ENCODE measurements at regions not wholly inside any gene's neighbourhood (a gene's known extent, or its start where the extent isn't known, plus 50 kb on each side); places are given as distances from the start of the nearest gene placed in this dataset.

- Histone ChIP-seq H3K36me3 (no peaks in the 10 kb centered on the region), H3K4me3 (replicated peaks in 1 of 3) (no peak overlapping the region), H3K27me3 (no peaks in the 10 kb centered on the region), H3K27ac (no peak overlapping the region), H3K9me3 (no peaks in the 10 kb centered on the region), H3K4me1 (peaks cover 0 to 6% of the 10 kb centered on the region in 2 donors)
- intact Hi-C loops (cut with DNase I), result no loop called here
- TF ChIP-seq POLR2A (IDR thresholded peaks at IDR 0.05), result no peak
- TF ChIP-seq CTCF (IDR thresholded peaks at IDR 0.05), result no peak
- no peak for DNase-seq
- WGBS, 2 donors, result 97 to 98% methylated on average over 10 to 12 of the region's 12 CpGs
Measured at GRCh38 chr6:91303326-91303725, 716.5 kb upstream of the MAP3K7 start.

GRCh38 chr6:91299544-91300491, 712.9 kb upstream of the MAP3K7 start:
- no peak overlapping the region for H3K4me3 ChIP-seq (replicated peaks in 1 of 3)
- 45 to 46% methylated on average over 7 of the region's 7 CpGs for WGBS, 2 donors
- intact Hi-C loops (cut with DNase I), result no loop called here
- peak overlapping the region in 1 of 3 donors; percentile 24 for H3K27ac ChIP-seq
- TF ChIP-seq POLR2A (IDR thresholded peaks at IDR 0.05), result no peak
- no peak for TF ChIP-seq CTCF (IDR thresholded peaks at IDR 0.05)
- H3K9me3 ChIP-seq, result no peaks in the 10 kb centered on the region
- peaks cover 0 to 6% of the 10 kb centered on the region in 2 donors for H3K4me1 ChIP-seq
- peak; percentile 24 to 52 for DNase-seq
- H3K27me3 ChIP-seq, result no peaks in the 10 kb centered on the region
- H3K36me3 ChIP-seq, result no peaks in the 10 kb centered on the region

GRCh38 chr6:91298543-91299145, 711.8 kb upstream of the MAP3K7 start:
- WGBS, 2 donors, result 75 to 83% methylated on average over 4 of the region's 4 CpGs
- peak overlapping the region in 1 of 3 donors; percentile 24 for H3K27ac ChIP-seq
- peaks cover 0 to 6% of the 10 kb centered on the region in 2 donors for H3K4me1 ChIP-seq
- no peak for DNase-seq
- no peaks in the 10 kb centered on the region for H3K36me3 ChIP-seq
- H3K9me3 ChIP-seq, result no peaks in the 10 kb centered on the region
- intact Hi-C loops (cut with DNase I), result no loop called here
- H3K27me3 ChIP-seq, result no peaks in the 10 kb centered on the region
- TF ChIP-seq CTCF (IDR thresholded peaks at IDR 0.05) (no peak), POLR2A (IDR thresholded peaks at IDR 0.05) (no peak)
- H3K4me3 ChIP-seq (replicated peaks in 1 of 3), result no peak overlapping the region

- Histone ChIP-seq H3K36me3 (no peaks in the 10 kb centered on the region), H3K27me3 (no peaks in the 10 kb centered on the region), H3K4me3 (replicated peaks in 1 of 3) (no peak overlapping the region), H3K4me1 (no peaks in the 10 kb centered on the region), H3K27ac (no peak overlapping the region), H3K9me3 (no peaks in the 10 kb centered on the region)
- TF ChIP-seq POLR2A (IDR thresholded peaks at IDR 0.05), result no peak
- no peak for TF ChIP-seq CTCF (IDR thresholded peaks at IDR 0.05)
- intact Hi-C loops (cut with DNase I), result no loop called here
- DNase-seq, result no peak
Measured at GRCh38 chr6:91293395-91293794, 706.5 kb upstream of the MAP3K7 start.

- no peak overlapping the region for H3K27ac ChIP-seq
- 34 to 72% methylated on average over 4 of the region's 4 CpGs for WGBS, 2 donors
- intact Hi-C loops (cut with DNase I), result no loop called here
- no peaks in the 10 kb centered on the region for H3K27me3 ChIP-seq
- H3K36me3 ChIP-seq, result no peaks in the 10 kb centered on the region
- no peak for TF ChIP-seq POLR2A (IDR thresholded peaks at IDR 0.05)
- TF ChIP-seq CTCF (IDR thresholded peaks at IDR 0.05), result no peak
- no peaks in the 10 kb centered on the region for H3K9me3 ChIP-seq
- no peaks in the 10 kb centered on the region for H3K4me1 ChIP-seq
- H3K4me3 ChIP-seq (replicated peaks in 1 of 3), result no peak overlapping the region
- DNase-seq, result no peak
Measured at GRCh38 chr6:91291071-91291470, 704.2 kb upstream of the MAP3K7 start.

Data from thyroid gland (tissue), 4 donors.